Bronchial epithelial cell (primary cell): ENCODE measurements at regions not wholly inside any gene's neighbourhood (a gene's known extent, or its start where the extent isn't known, plus 50 kb on each side); places are given as distances from the start of the nearest gene placed in this dataset.

Experiments
- DNase-seq: peaks from one replicate; pipeline ENCODE4 v3.0.0-alpha.2; 2010; ENCODE audit warnings: low read depth
- FAIRE-seq: peaks from 2 replicates; lab custom pipeline; 2011; peaks lifted over from hg19 to GRCh38; lab: Jason Lieb, UNC
- H3K27me3 ChIP-seq: 2 replicates; pipeline ENCODE4 v1.5.1; 2011; ENCODE audit warnings: low read length; ENCODE audit not compliant: control insufficient read depth, insufficient read depth
- H3K36me3 ChIP-seq: 2 replicates; pipeline ENCODE4 v1.5.1; 2011; ENCODE audit warnings: low read length; ENCODE audit not compliant: control insufficient read depth, insufficient read depth
- H3K4me3 ChIP-seq: 2 replicates; pipeline ENCODE4 v1.5.1; 2011; ENCODE audit warnings: mild to moderate bottlenecking, low read depth, low read length, control low read depth
- TF ChIP-seq, protein P1 (sequence below): IDR thresholded peaks from 2 replicates; pipeline ENCODE4 v1.5.1; 2011; ENCODE audit warnings: mild to moderate bottlenecking, moderate library complexity, low read length, control low read depth, inconsistent platforms; ENCODE audit not compliant: insufficient read depth, severe bottlenecking

DNA sequence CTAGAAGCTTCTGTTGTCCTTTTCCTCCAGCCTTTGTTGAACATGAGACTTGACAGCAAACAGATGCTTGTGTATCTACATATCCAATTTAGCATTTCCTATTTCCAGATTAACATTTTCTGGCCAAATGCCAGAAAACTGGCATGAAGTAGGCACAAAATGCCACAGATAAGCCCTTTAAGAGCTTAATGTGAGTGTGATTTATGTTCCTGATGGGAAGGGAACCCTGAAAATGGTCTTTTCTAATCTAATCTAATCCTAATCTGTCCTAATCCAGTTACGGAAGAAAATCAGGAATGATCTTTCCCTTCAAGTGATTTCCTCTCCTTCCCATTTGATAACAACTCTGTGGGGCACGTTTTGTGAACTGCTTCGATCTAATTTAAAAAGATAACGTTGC, 133.0 kb upstream of the C1QTNF7 start:
- Histone ChIP-seq H3K4me3 (no peak overlapping the region), H3K36me3 (no peaks in the 10 kb centered on the region), H3K27me3 (no peaks in the 10 kb centered on the region)
- FAIRE-seq (no peak), DNase-seq (no peak)
- TF ChIP-seq, protein P1, sequence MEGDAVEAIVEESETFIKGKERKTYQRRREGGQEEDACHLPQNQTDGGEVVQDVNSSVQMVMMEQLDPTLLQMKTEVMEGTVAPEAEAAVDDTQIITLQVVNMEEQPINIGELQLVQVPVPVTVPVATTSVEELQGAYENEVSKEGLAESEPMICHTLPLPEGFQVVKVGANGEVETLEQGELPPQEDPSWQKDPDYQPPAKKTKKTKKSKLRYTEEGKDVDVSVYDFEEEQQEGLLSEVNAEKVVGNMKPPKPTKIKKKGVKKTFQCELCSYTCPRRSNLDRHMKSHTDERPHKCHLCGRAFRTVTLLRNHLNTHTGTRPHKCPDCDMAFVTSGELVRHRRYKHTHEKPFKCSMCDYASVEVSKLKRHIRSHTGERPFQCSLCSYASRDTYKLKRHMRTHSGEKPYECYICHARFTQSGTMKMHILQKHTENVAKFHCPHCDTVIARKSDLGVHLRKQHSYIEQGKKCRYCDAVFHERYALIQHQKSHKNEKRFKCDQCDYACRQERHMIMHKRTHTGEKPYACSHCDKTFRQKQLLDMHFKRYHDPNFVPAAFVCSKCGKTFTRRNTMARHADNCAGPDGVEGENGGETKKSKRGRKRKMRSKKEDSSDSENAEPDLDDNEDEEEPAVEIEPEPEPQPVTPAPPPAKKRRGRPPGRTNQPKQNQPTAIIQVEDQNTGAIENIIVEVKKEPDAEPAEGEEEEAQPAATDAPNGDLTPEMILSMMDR: no peak

DNA sequence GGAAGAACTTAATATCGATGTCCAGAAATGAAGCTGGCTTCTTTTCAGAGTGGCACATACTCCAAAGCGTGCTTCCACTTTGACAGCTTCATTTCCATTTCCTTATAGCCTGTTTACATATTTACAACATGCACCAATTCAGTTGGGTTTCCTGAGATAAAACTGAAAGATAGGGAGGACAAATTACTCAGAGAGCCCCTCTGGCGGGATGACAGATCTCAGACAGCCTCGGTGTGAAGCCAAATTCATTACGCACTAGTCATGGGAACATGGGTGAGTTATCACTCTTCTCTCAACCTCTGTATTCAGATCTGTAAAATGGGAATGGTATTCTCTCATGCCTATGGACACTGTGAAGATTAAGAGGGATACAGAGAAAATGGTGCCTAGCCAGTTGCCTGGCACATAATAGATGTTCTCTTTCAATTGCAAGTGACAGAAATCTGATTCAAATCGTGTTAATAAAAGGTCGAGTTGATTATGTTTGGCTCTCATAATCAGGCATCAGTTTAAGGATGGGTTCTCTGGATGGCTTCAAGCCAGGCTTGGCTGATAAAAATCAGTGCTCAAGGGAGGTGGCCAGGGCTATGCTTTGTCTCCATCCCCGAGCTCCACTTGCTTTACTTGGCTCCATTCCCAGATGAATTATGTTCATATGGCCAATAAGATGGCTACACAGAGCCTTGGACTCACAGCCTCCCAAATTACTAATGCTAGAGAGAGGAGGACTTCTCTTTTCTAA, 132.2 kb upstream of the C1QTNF7 start:
- FAIRE-seq (no peak), DNase-seq (no peak)
- no peak overlapping the region for H3K4me3 ChIP-seq

DNA sequence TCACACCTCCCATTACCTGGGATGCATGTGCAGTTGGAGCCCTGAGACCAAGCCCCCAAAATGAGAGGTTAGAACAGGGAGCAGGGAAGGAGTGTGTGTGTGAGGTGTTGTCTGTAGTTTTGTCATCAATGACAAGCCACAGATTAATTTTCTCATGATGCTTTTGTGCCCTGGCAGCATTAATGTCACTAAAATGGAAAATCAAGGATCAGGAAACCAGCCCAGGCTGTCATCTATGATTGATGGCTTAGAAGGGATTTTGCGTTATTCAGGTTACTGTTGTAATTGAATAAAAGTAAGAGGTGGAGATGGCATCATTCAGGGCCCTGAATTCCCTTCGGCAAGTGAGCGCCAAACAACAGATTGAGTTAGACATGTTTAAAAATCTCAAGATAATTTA, 130.5 kb upstream of the C1QTNF7 start:
- H3K36me3 ChIP-seq: no peaks in the 10 kb centered on the region
- H3K27me3 ChIP-seq: peaks cover 3% of the 10 kb centered on the region
- TF ChIP-seq, protein P1: no peak
- no peak for FAIRE-seq
- no peak overlapping the region for H3K4me3 ChIP-seq
- DNase-seq: no peak

More for the DNA sequence above, 132.2 kb upstream of the C1QTNF7 start:
- H3K36me3 ChIP-seq: no peaks in the 10 kb centered on the region
- TF ChIP-seq, protein P1: no peak
- peaks cover 3% of the 10 kb centered on the region for H3K27me3 ChIP-seq

DNA sequence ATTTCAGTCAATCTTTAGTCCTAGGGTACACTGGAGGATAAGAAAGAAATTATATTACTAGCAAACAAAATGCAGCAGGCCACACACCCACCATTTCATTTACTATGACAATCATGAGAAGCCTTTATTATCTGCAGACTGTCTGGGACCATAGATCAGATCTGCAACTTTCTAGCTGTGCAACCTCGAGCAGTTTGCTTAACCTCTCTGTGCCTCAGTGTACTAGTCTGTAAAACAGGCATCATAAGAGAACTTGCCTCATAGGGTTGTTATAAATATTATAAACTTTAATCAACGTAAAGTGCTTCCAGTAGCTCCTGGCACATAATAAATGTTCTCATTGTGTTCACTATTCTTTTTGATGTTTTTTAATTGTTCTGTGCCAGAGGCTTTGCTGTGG, 128.2 kb upstream of the C1QTNF7 start:
- TF ChIP-seq, protein P1: no peak

DNA sequence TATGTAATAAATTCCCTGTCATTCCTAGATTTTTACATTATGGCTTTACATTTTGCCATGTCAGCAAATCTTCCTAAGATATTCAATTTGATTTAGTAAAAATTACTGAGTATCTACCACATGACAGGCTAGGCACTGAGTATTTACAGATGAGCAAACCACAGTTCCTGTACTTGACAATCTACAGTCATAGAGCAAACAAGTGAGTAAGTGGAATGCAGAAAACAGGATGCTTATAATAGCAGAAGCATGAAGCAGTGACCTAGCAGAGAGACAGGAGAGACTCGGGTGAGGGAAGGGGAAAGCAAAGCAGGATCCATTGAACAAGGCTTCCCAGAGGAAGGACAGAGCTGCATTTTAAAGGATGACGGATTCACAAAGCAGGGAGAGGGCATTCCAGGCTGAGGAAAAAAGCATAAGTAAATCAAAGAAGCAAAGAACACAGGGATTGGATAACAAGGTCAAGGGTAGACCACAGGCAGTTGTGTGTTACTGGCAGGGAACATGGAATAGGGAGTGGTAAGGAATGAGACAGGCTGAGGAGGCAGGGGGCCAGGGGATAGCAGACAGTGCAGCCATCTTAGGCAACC, 124.7 kb upstream of the C1QTNF7 start:
- peaks cover 8% of the 10 kb centered on the region for H3K27me3 ChIP-seq
- H3K36me3 ChIP-seq: no peaks in the 10 kb centered on the region
- no peak overlapping the region for H3K4me3 ChIP-seq
- DNase-seq: peak; percentile 88
- TF ChIP-seq, protein P1: no peak
- FAIRE-seq: peak; percentile 55

More for the DNA sequence above, 128.2 kb upstream of the C1QTNF7 start:
- H3K36me3 ChIP-seq: no peaks in the 10 kb centered on the region
- peaks cover 3% of the 10 kb centered on the region for H3K27me3 ChIP-seq
- no peak overlapping the region for H3K4me3 ChIP-seq
- no peak for FAIRE-seq
- DNase-seq: no peak
